IPS DF 19.7 (cell line): ENCODE measurements at regions not wholly inside any gene's neighbourhood (a gene's known extent, or its start where the extent isn't known, plus 50 kb on each side); places are given as distances from the start of the nearest gene placed in this dataset.

Source experiments
- DNase-seq: peaks from one replicate; pipeline ENCODE4 v3.0.0-alpha.2; 2013; ENCODE audit warnings: low read depth, low spot score

DNA sequence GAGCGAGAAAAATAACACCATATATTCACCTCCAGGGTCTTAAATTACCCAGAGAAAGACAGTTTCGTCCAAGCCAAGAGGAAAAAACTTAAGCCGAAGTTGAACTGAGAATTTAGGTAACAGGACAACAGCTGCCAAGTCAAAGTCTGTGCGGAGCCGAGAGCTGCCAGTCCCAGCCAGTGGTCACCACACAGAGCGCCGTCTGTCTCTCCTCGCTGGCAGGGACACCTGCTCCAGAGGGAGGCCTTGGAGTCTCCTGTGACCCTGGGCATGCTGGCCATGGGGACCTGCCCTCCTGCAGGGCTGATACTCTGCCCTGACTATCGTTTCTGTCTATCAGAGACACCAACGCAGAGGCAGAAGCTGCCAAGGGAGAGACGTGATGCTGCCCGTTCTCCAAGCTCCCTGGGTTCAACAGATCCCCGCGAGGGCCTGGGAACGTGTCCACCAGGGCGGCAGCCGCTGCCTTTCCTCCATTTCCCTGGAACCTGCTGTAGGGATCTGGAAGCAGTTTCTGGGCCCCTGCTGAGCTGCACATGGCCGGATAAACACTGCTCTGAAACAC lies 341.3 kb downstream of the SMOC2 start:
- DNase-seq, result no peak

DNA sequence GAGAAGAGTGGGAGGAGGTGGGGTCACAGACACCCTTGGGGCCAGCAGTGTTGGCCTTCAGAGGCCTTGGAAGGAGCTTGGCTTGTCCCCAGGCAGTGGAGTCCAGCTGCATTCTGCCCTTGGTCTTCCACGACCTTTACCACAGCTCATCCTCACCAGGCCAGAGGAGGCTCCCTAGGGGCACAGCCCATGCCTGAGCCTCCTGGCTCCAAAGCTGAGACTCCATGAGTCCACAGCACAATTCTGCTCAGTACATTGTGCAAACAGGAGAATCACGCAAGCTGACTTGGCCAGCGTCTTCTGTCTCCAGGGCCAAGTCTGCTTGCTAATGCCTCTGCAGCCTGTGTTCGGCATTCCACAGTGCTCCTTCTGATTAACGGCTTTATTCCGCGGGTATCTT lies 337.2 kb downstream of the SMOC2 start:
- DNase-seq, result no peak

DNA sequence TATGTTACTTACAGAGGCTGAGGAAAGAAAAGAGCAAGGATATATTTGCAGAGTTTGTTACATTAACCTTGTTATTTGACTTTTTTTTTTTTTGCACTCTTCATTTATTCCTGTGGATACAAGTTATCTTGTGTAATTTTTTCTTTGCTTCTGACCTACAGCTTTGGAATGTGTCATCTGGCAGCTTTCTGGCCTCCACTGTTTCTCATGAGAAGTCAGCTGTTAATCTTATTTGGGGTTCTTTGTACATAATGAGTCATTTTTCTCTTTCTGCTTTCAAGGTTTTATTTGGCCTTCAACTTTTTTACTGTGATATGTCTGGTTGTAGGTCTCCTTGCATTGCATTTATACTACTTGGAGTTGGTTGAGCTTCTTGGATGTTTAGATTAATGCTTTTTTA lies 333.4 kb downstream of the SMOC2 start:
- DNase-seq, result no peak

DNA sequence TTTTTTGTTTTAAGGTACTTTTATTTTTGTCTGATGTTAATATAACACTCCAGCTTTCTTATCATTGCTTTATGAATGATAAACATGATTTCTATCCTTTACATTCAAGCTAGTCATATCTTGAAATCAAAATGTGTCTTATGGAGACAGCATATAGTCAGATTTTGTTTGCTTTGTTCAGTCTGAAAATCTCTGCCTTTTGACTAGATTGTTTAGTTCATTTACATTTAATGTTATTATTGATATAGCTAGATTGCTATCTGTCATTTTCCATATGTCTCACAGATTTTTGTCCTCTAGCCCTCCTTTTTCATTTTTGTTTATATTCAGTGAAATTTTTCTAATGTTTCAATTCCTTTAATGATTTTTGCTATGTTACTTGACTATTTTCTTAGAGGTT lies 332.8 kb downstream of the SMOC2 start:
- DNase-seq, result no peak

DNA sequence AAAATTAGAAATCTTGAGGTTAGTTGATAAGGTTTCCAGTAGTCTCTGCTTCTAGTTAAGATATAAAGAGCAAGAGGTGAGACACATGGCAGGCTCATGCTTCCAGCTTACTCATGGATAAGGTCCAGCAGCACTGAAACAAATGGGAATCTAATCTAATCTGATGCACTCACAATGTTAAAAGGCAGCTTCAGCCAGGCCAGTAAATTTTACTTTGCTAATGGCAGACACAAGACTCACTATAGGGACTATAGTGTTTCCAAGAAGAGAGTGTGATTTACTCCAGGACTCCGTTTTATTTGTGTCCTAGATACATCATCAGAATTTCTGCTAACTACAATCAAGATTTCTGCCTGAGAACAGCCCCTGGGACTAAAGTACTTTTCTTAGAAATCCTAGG lies 324.8 kb downstream of the SMOC2 start:
- no peak for DNase-seq

DNA sequence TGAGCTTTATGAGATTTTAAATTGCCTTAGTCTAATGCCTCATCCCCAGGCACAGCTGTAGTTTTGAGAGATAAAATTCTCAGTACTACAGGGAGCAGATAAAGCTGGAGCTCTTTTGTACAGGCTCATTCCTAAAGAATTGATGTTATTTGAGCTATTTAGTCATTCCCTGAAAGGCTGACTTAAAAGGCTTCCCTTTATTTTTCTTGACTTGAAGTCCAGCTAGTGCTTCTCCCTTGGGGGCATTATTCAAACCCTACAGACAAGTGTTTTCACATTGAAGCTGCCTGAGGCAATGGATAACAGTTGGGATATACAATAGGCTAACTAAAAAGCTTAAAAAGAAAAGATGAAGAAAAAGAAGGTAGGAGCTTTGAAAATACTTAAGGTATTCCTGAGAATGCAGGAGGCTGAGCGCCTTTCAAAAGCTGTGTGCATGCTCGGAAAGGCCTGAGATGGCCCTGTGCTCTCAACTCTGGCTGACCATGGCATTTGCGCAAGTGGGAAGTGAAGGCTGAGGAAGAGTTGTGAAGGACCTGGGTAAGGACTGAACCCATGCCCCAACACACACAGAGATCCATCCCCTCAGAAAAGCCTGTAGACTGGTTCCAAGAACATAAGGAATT lies 315.1 kb downstream of the SMOC2 start:
- peak; percentile 57 for DNase-seq

DNA sequence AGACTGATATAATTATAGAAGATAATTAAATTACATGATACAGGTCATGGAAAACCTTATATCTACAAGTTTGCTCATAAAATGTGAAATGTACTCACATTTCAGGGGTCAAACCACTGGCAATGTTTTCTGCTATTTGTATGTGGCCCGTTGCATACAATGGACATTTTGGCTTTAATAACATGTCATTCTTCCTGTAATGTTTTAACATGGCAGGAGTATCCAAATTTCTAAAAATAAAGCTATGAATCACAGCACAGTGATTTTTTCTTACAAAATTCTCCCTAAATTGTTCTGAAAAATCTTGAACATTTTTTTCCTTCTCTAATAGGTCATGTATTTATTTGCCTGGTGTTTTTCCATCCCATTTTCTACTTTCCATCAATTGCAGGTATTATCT lies 305.7 kb downstream of the SMOC2 start:
- no peak for DNase-seq

DNA sequence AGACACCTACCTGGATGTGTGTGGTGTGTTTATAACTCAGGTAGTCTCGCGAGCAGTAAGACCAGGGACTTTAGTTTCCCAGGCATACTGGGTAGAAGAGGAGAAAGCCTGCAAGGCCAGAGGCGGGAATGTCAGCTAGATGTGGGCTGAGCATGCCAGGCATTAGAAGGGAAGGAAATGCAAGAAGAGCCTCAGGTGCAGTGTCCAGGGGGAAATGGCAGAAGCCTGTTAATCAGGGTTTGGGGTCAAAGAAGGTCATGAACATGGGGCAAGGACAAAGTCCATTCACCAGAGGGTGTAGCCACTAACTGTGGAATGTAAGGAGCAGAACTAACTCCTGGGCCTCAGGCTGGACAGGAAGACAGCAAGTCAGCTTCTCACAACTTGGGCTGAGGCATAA lies 305.0 kb downstream of the SMOC2 start:
- DNase-seq, result no peak

DNA sequence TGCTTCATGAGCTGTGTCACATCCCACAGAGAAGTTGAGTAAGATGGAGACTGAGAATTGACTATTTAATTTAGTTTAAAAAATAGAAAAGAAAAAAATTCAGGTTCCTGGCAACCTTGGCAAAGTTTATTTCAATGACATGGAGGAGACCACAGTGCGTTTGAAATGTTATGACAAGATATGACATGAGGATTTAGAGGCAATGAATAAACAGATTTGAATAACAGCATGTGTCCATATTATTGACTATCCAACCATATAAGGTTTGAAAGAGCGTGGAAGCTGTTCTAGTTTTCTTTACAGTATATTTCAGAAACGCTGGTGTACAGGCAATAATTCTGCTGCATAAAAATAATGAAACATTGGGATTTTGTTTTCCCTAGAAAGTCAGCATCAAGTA lies 303.9 kb downstream of the SMOC2 start:
- no peak for DNase-seq

DNA sequence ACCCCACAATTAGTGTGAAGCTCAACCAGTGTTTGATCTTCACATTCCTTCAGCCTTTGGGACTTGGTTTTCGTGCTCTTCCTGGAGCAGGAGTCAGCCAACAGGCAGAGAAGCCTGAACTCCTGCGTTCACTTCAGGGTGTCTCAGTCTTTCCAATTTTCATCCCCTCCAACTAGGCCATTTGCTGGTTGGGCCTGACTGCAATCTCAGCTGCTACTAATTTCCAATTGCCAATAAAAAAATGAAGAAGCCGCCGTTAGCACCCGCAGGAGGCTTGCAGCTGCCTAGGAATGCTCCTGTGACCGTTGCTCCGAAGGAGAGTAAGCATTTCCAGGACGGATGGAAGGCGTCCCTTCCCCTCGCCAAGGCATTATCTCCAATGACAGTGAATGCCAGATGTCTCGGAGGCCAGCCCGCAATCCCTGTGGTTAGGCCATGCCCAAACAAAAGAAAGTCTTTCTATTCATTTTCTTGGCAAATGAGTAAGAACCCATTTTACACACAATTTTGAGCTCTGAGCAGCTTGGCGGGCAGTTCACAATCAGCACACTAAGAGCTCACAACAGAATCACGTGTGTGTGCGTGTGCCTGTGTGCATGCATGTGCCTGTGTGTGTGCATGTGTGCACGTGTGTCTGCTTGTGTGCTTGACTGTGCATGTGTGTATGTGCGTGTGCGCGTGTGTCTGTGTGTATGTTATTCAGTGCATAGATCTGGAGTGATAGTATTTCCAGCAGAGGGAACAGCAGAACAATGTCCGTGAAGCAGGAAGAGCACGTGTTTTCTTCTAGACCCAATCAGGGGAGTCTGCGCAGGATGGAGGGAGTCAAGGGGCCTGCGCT lies 301.2 kb downstream of the SMOC2 start:
- DNase-seq, result no peak

DNA sequence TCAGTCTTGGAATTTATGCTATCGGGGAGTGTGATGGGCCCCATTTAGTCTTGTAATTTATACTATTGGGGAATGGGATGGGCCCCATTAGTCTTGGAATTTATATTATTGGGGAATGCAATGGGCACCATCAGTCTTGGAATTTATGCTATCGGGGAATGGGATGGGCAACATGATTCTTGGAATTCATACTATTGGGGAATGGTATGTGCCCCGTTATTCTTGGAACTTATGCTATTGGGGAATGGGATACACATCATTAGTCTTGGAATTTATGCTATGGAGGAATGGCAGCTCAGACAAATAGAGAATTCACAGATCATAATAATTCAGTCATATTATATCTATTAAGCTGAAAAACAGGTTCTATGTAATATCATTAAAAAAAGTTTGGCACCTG lies 300.3 kb downstream of the SMOC2 start:
- no peak for DNase-seq

DNA sequence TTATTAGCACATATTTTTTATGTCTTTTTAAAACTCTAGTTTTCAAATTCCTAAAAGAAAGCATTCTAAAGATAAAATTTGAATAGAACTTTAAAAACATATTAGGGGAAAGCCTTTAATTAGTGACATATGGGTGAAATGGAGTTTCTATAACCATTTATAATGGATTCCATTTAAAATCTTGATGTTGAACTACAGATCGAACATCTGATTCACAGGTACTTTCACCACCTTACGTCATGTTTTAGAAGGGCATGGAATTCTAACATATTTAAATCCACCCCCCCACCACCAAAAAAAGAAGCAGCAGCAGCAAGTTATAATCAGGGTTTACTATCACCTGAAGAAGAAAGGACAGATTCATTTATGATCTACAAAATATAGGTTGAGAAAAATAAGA lies 298.4 kb downstream of the SMOC2 start:
- DNase-seq, result no peak

DNA sequence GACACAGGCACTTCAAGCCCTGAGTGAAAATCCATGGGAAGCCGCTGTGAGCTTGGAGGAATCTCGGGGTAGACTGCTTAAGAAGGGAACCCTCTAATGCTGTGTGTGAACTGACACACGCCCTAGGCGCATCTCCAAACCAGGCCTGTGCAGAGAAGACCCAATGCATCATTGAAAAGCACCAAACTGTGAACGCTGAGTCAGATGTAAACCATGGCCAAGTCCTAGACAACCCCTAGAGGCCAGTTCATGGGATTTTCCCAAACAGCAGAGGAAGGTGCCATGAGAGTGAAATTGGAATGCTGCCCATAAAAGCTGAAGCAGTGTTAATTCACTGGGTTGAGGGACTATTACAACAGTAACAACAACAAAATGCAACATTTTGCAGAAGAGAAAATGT lies 296.5 kb downstream of the SMOC2 start:
- no peak for DNase-seq

DNA sequence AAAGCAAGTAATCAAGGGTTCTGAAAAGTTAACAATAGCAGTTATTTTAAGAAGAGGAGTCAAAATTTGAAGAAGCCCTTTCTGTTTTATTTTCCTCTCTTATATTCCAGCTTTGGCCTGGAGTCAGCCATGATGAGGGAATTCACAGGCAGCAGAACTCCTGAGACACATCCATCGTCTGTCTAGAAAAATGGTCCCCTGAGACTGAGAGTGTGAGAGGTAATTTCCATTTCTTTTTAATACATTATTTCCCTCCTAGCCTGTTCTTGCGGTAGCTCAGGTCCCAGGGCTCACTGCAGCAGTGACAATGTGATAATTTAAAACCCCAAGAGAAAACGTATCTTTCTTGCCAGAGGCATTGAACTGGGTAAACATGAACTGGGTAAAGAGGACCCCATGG lies 296.0 kb downstream of the SMOC2 start:
- no peak for DNase-seq

DNA sequence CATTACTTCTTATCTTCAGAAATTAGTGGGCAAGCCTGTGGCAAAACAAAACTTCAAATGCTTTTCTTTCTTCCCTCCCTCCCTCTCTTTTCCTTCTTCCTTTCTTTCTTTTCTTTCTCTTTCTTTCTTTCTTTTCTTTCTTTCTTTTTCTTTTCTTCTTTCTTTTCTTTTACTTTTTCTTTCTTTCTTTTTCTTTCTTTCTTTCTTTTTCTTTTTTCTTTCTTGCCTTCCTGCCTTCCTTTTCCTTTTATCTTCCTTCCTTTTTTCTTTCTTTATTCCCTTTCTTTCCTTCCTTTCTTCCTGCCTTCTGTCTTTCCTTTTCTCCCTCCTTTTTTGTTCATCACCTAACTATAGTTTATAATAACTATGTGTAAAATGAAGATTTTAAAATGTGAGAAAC lies 295.1 kb downstream of the SMOC2 start:
- DNase-seq, result no peak

DNA sequence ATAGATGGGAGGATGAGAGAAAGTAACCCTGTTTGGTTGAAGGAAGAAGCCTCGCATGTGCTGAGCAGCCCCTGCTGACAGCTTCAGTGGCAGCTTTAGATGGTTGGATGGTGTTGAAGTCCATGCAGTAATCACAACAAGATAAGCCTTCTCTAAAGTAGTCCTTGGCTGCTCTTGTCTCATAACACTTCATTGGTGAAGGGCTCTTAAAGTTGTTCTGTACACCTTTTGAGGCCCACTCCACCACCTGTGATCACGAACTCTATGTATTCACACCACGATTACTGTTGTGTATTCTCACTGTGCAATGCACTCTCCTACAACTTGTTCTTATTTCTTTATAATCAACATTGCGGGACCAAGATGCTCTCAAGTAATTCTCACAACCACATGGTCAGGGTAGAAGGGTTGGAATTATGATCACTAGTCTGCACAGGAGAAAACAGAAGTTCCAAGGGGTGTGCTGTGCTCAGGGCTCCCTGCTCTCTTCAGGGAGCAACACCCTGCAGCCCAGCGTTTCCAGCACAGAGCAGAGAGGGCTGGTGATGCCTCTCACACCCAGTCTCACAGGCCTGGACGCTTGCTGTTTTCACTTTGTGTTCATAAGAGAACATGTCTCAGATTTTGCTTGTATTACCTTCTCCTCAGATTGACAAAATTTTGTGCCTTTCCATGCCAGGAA lies 294.4 kb downstream of the SMOC2 start:
- DNase-seq, result no peak

DNA sequence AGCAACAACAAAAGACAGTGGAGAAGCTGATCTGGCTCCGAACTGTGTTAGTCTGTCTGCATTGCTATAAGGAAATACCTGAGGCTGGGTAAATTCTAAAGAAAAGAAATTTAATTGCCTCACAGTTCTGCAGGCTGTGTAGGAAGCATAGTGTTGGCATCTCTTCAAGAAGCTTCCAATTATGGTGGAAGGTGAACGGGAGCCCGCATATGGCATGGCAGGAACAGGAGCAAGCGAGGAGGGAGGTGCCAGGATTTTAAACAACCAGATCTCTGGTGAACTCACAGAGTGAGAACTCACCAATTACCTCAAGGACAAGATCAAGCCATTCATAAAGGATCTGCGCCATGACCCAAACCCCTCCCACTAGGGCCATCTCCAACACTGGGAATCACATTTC lies 293.5 kb downstream of the SMOC2 start:
- DNase-seq, result no peak

DNA sequence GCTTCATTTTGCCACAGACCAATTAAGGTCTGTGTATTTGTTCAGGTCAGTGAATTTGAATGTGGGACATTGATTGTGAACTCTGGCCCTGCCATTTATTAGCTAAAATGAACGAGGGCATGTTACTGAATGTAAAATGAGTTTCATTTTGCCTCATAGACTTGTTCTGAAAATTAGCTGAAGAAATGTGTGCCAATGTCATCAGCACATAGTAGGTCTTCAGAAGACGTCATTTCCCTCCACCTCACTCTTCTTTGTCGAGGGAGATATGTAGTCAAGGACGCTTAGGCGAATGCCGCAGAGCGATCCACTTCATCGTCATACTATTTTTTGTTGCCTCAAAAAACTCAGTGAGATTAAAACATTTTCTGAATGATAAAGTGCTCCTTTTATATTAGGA lies 291.7 kb downstream of the SMOC2 start:
- no peak for DNase-seq

DNA sequence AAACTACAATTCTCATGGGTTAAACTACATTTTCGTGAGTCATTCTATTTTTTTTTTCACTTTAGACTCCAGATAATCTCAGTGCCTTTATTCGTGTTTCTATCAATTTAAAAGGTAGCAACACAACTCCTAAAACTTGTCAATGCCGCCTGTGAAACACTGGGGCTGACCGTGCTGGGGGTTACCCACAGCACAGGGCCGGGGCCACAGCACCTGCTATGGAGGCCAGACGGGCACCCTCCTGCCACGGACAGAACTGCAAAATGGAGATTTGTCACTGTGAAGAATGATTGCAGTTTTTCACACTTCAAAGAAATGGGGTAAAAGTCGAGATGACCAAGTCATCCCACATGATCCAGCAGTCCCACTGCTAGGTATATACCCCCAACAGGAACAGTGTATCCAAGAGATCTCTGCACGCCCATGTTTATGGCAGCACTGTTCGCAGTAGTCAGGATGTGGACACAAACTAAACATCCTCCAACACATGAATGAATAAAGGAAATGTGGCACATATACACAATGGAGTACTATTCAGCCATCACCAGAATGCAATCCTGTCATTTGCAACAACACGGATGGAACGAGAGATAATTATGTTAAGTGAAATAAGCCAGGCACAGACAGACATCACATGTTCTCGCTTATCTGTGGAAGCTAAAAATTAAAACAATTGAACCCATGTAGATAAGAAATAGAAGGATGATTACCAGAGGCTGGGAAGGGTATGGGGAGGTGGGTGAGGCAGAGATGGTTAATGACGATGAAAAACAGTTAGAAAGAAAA lies 290.1 kb downstream of the SMOC2 start:
- no peak for DNase-seq

DNA sequence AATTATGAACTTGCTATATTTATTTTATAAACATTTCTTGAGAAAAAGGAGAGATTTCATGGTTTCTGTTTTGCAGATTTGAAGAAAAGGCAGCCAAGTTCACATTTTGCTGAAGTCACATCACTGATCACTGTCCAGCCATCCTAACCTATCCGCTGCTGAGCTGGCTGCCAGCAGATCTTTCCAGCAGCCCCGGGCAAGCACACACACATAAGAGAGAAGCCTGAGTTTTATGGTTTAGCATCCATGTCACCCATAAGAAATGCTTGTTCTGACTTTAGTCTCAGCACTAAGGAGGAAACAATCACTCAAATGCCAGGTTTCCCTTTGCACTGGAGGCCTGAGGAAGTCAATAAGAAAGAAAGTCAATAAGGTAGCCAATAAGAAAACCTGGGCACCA lies 287.1 kb downstream of the SMOC2 start:
- no peak for DNase-seq

DNA sequence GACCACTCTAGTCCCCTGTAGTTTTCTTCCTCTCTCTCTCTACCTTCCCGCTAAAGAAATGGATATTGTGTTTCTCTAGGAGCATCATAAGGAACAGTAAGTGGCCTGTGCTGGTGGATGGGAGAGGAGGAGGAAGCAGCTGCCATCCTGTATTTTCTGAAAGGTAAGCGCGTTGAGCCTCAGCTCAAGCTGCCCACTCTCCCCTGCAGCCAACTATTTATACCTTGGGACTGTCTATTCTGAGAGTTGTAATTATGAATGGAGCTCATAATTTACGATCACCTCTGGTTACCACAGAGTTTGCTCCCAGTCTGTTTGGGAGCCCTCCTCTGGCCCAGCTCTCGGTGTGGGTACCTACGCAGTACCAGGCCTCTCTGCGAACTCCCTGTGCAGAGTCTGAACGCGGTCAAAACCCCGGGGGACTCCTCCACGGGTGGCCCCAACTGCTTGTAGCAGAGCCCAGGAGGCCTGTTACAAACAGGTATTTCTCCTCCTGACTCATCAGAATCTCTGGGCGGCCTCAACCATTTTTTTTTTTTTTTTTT lies 285.4 kb downstream of the SMOC2 start:
- DNase-seq, result no peak

DNA sequence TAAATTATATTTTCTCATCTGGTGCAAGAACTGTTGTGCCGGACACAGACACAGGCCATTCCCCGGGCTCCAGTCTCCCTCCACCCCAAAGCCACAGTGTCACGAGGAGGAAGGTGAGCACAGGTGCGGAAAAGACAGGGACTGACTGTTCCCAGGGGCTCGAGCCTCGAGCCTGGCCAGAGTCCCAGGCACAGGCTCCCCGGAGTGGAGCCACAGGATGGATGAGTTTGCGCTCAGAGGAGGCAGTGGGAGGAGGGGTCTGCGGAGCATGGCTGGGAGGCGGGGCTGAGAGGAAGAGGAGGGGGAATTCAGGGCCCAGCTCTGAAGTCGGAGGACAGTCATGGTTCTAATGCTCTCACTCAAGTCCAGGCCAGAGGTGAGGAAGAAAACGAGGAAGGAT lies 284.8 kb downstream of the SMOC2 start:
- no peak for DNase-seq
